ENCODE measurements at regions not wholly inside any gene's neighbourhood (a gene's known extent, or its start where the extent isn't known, plus 50 kb on each side); places are given as distances from the start of the nearest gene placed in this dataset.

- Histone ChIP-seq H3K27me3 (ENCODE audit: insufficient read depth, poor library complexity, severe bottlenecking) (peaks cover 4% of the 10 kb centered on the region), H3K4me3 (replicated peaks; ENCODE audit: insufficient read depth, low read length) (no peak overlapping the region), H3K27ac (replicated peaks) (no peak overlapping the region)
- DNase-seq (ENCODE audit: low read depth in 1 of 2, low spot score in 1 of 2), result no peak
- no peak for TF ChIP-seq CTCF (IDR thresholded peaks at IDR 0.05; ENCODE audit: insufficient read depth, low read length)
- TF ChIP-seq REST (IDR thresholded peaks at IDR 0.05; ENCODE audit: insufficient replicate concordance, low read depth), result no peak
- TF ChIP-seq POLR2AphosphoS5 (IDR thresholded peaks at IDR 0.05; ENCODE audit: low read depth), result no peak
- TF ChIP-seq SPI1 (IDR thresholded peaks at IDR 0.05; ENCODE audit: borderline replicate concordance, low read depth), result no peak
- TF ChIP-seq GABPA (IDR thresholded peaks at IDR 0.05; ENCODE audit: low read depth), result no peak
Observed at GRCh38 chr20:40234593-40234992, 454.4 kb downstream of the MAFB start.

- no peak for DNase-seq (ENCODE audit: low read depth in 1 of 2, low spot score in 1 of 2)
- TF ChIP-seq CTCF (IDR thresholded peaks at IDR 0.05; ENCODE audit: insufficient read depth, low read length) (no peak), POLR2AphosphoS5 (IDR thresholded peaks at IDR 0.05; ENCODE audit: low read depth) (no peak), REST (IDR thresholded peaks at IDR 0.05; ENCODE audit: insufficient replicate concordance, low read depth) (no peak), GABPA (IDR thresholded peaks at IDR 0.05; ENCODE audit: low read depth) (no peak), SPI1 (IDR thresholded peaks at IDR 0.05; ENCODE audit: borderline replicate concordance, low read depth) (no peak)
- Histone ChIP-seq H3K27ac (replicated peaks) (no peak overlapping the region), H3K4me3 (replicated peaks; ENCODE audit: insufficient read depth, low read length) (no peak overlapping the region), H3K27me3 (ENCODE audit: insufficient read depth, poor library complexity, severe bottlenecking) (peaks cover 4% of the 10 kb centered on the region)
Observed at GRCh38 chr20:40233406-40233805, 455.6 kb downstream of the MAFB start.

GRCh38 chr20:40232756-40233155 is 456.3 kb downstream of the MAFB start:
- no peak overlapping the region for H3K27ac ChIP-seq (replicated peaks)
- no peak for DNase-seq (ENCODE audit: low read depth in 1 of 2, low spot score in 1 of 2)
- TF ChIP-seq POLR2AphosphoS5 (IDR thresholded peaks at IDR 0.05; ENCODE audit: low read depth) (no peak), REST (IDR thresholded peaks at IDR 0.05; ENCODE audit: insufficient replicate concordance, low read depth) (no peak)
- peaks cover 4% of the 10 kb centered on the region for H3K27me3 ChIP-seq (ENCODE audit: insufficient read depth, poor library complexity, severe bottlenecking)
- H3K4me3 ChIP-seq (replicated peaks; ENCODE audit: insufficient read depth, low read length), result no peak overlapping the region

- Histone ChIP-seq H3K4me3 (replicated peaks; ENCODE audit: insufficient read depth, low read length) (no peak overlapping the region), H3K27me3 (ENCODE audit: insufficient read depth, poor library complexity, severe bottlenecking) (peaks cover 4% of the 10 kb centered on the region), H3K27ac (replicated peaks) (no peak overlapping the region)
- DNase-seq (ENCODE audit: low read depth in 1 of 2, low spot score in 1 of 2), result no peak
- TF ChIP-seq CTCF (IDR thresholded peaks at IDR 0.05; ENCODE audit: insufficient read depth, low read length) (no peak), GABPA (IDR thresholded peaks at IDR 0.05; ENCODE audit: low read depth) (no peak), POLR2AphosphoS5 (IDR thresholded peaks at IDR 0.05; ENCODE audit: low read depth) (no peak), SPI1 (IDR thresholded peaks at IDR 0.05; ENCODE audit: borderline replicate concordance, low read depth) (no peak), REST (IDR thresholded peaks at IDR 0.05; ENCODE audit: insufficient replicate concordance, low read depth) (no peak)
Observed at GRCh38 chr20:40232273-40232672, 456.8 kb downstream of the MAFB start.
